Pons (tissue), 1 donor: ENCODE measurements at regions not wholly inside any gene's neighbourhood (a gene's known extent, or its start where the extent isn't known, plus 50 kb on each side); places are given as distances from the start of the nearest gene placed in this dataset.

Source experiments
- DNase-seq: peaks from one replicate; pipeline ENCODE4 v3.0.0-alpha.2; 2016; ENCODE audit warnings: low spot score

- DNase-seq, result no peak
These were observed 147.8 kb upstream of the MEF2C start for GRCh38 chr5:89030798-89031197.

GRCh38 chr5:89028595-89029285 is 145.8 kb upstream of the MEF2C start:
- DNase-seq, result no peak

GRCh38 chr5:89024045-89024444 is 141.1 kb upstream of the MEF2C start:
- no peak for DNase-seq

GRCh38 chr5:89020926-89021610 is 138.1 kb upstream of the MEF2C start:
- peak; percentile 8 for DNase-seq

GRCh38 chr5:89016741-89017303 is 133.8 kb upstream of the MEF2C start:
- DNase-seq, result no peak

GRCh38 chr5:89015409-89015808 is 132.4 kb upstream of the MEF2C start:
- DNase-seq, result no peak

GRCh38 chr5:89011778-89012711 is 129.1 kb upstream of the MEF2C start:
- no peak for DNase-seq

GRCh38 chr5:89010512-89010911 is 127.5 kb upstream of the MEF2C start:
- DNase-seq, result no peak

- no peak for DNase-seq
These were observed 125.3 kb upstream of the MEF2C start for GRCh38 chr5:89008291-89008690.

- DNase-seq, result no peak
These were observed 123.0 kb upstream of the MEF2C start for GRCh38 chr5:89005990-89006389.

- no peak for DNase-seq
These were observed 121.4 kb upstream of the MEF2C start for GRCh38 chr5:89004379-89004778.

GRCh38 chr5:89003563-89004036 is 120.6 kb upstream of the MEF2C start:
- no peak for DNase-seq

- DNase-seq, result no peak
These were observed 116.9 kb upstream of the MEF2C start for GRCh38 chr5:88999853-89000252.

GRCh38 chr5:88997937-88998336 is 115.0 kb upstream of the MEF2C start:
- DNase-seq, result no peak

GRCh38 chr5:88984040-88984439 is 101.1 kb upstream of the MEF2C start:
- DNase-seq, result peak; percentile 12

GRCh38 chr5:88979726-88980125 is 96.7 kb upstream of the MEF2C start:
- no peak for DNase-seq

GRCh38 chr5:88979244-88979643 is 96.3 kb upstream of the MEF2C start:
- DNase-seq, result no peak

- DNase-seq, result no peak
These were observed 93.9 kb upstream of the MEF2C start for GRCh38 chr5:88976914-88977313.

GRCh38 chr5:88967633-88968585 is 84.9 kb upstream of the MEF2C start:
- DNase-seq, result no peak

- no peak for DNase-seq
These were observed 81.8 kb upstream of the MEF2C start for GRCh38 chr5:88964831-88965230.

- no peak for DNase-seq
These were observed 74.0 kb upstream of the MEF2C start for GRCh38 chr5:88957013-88957412.
